Choroid plexus epithelial cell (primary cell): ENCODE measurements at regions not wholly inside any gene's neighbourhood (a gene's known extent, or its start where the extent isn't known, plus 50 kb on each side); places are given as distances from the start of the nearest gene placed in this dataset.
"Not testable (repeated sequence)": the region's sequence is repeated elsewhere in the genome, so short reads cannot be mapped to it uniquely, and the experiment has no call there.

Experiments
- DNase-seq: peaks from one replicate; pipeline ENCODE4 v3.0.0-alpha.2; 2010; ENCODE audit warnings: low read depth
- H3K4me3 ChIP-seq: 2 replicates; pipeline ENCODE4 v1.5.1; 2011; ENCODE audit warnings: low read depth, mild to moderate bottlenecking, control low read depth, low read length, moderate library complexity

GRCh38 chr21:5975719-5976118, 4545.7 kb upstream of the TPTE start:
- H3K4me3 ChIP-seq, DNase-seq: not testable (repeated sequence)

GRCh38 chr21:5997586-5997985, 4523.8 kb upstream of the TPTE start:
- not testable (repeated sequence) for DNase-seq, H3K4me3 ChIP-seq

GRCh38 chr21:6015422-6016057, 4505.8 kb upstream of the TPTE start:
- DNase-seq, H3K4me3 ChIP-seq: not testable (repeated sequence)

GRCh38 chr21:6020460-6020859, 4500.9 kb upstream of the TPTE start:
- not testable (repeated sequence) for DNase-seq

GRCh38 chr21:6020953-6021716, 4500.2 kb upstream of the TPTE start:
- DNase-seq, H3K4me3 ChIP-seq: not testable (repeated sequence)

More at GRCh38 chr21:6020460-6020859, 4500.9 kb upstream of the TPTE start:
- not testable (repeated sequence) for H3K4me3 ChIP-seq

GRCh38 chr21:6021717-6022270, 4499.6 kb upstream of the TPTE start:
- H3K4me3 ChIP-seq, DNase-seq: not testable (repeated sequence)

- not testable (repeated sequence) for DNase-seq
Measured at GRCh38 chr21:6023331-6023730, 4498.1 kb upstream of the TPTE start.

GRCh38 chr21:6025139-6025538, 4496.2 kb upstream of the TPTE start:
- DNase-seq, H3K4me3 ChIP-seq: not testable (repeated sequence)

More at GRCh38 chr21:6023331-6023730, 4498.1 kb upstream of the TPTE start:
- H3K4me3 ChIP-seq = not testable (repeated sequence)

- H3K4me3 ChIP-seq, DNase-seq: not testable (repeated sequence)
Measured at GRCh38 chr21:6027497-6027896, 4493.9 kb upstream of the TPTE start.

GRCh38 chr21:6034124-6034678, 4487.2 kb upstream of the TPTE start:
- not testable (repeated sequence) for DNase-seq, H3K4me3 ChIP-seq

- DNase-seq, H3K4me3 ChIP-seq: not testable (repeated sequence)
Measured at GRCh38 chr21:6034820-6035473, 4486.4 kb upstream of the TPTE start.

- H3K4me3 ChIP-seq, DNase-seq: not testable (repeated sequence)
Measured at GRCh38 chr21:6035474-6036155, 4485.8 kb upstream of the TPTE start.

GRCh38 chr21:6039224-6039623, 4482.2 kb upstream of the TPTE start:
- not testable (repeated sequence) for H3K4me3 ChIP-seq, DNase-seq

- H3K4me3 ChIP-seq, DNase-seq: not testable (repeated sequence)
Measured at GRCh38 chr21:6040095-6040494, 4481.3 kb upstream of the TPTE start.

- not testable (repeated sequence) for DNase-seq, H3K4me3 ChIP-seq
Measured at GRCh38 chr21:6043430-6044275, 4477.7 kb upstream of the TPTE start.

GRCh38 chr21:6044695-6045094, 4476.7 kb upstream of the TPTE start:
- not testable (repeated sequence) for DNase-seq, H3K4me3 ChIP-seq

GRCh38 chr21:6049930-6050329, 4471.5 kb upstream of the TPTE start:
- H3K4me3 ChIP-seq, DNase-seq: not testable (repeated sequence)

GRCh38 chr21:6052109-6052508, 4469.3 kb upstream of the TPTE start:
- not testable (repeated sequence) for H3K4me3 ChIP-seq, DNase-seq
